GM12864 (cell line): ENCODE measurements at regions not wholly inside any gene's neighbourhood (a gene's known extent, or its start where the extent isn't known, plus 50 kb on each side); places are given as distances from the start of the nearest gene placed in this dataset.

ENCODE experiments used
- DNase-seq: peaks from one replicate; pipeline ENCODE4 v3.0.0-alpha.2; 2011; ENCODE audit warnings: low read depth
- H3K4me3 ChIP-seq: 2 replicates; pipeline ENCODE4 v1.5.1; 2011; ENCODE audit warnings: mild to moderate bottlenecking, low read depth, low read length, control low read depth
- TF ChIP-seq, protein P1 (sequence below): IDR thresholded peaks from 2 replicates; pipeline ENCODE4 v1.5.1; 2011; ENCODE audit warnings: low read depth, mild to moderate bottlenecking, moderate library complexity, low read length, control low read depth, inconsistent platforms; ENCODE audit errors: missing control alignments

DNA sequence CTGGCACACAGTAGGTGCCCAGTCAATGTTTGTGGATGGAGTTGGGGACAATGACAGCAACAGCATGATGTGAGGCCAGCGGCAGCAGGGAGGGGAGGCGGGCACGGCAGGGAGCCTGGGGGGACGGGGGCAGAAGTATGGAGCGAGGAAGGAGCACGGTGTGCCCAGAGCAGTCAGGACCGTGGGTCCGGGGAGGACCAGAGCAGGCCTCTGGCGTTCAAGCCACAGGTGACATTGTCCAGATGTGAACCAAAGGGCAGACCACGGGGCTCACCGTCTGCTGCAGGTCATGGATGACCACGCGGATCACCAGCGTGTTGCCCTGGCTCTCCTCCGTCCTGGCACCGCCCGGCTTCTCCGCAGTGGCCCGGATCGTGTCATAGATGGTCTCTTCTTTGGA is 105.5 kb downstream of the SHANK2 start:
- TF ChIP-seq, protein P1, sequence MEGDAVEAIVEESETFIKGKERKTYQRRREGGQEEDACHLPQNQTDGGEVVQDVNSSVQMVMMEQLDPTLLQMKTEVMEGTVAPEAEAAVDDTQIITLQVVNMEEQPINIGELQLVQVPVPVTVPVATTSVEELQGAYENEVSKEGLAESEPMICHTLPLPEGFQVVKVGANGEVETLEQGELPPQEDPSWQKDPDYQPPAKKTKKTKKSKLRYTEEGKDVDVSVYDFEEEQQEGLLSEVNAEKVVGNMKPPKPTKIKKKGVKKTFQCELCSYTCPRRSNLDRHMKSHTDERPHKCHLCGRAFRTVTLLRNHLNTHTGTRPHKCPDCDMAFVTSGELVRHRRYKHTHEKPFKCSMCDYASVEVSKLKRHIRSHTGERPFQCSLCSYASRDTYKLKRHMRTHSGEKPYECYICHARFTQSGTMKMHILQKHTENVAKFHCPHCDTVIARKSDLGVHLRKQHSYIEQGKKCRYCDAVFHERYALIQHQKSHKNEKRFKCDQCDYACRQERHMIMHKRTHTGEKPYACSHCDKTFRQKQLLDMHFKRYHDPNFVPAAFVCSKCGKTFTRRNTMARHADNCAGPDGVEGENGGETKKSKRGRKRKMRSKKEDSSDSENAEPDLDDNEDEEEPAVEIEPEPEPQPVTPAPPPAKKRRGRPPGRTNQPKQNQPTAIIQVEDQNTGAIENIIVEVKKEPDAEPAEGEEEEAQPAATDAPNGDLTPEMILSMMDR: no peak

DNA sequence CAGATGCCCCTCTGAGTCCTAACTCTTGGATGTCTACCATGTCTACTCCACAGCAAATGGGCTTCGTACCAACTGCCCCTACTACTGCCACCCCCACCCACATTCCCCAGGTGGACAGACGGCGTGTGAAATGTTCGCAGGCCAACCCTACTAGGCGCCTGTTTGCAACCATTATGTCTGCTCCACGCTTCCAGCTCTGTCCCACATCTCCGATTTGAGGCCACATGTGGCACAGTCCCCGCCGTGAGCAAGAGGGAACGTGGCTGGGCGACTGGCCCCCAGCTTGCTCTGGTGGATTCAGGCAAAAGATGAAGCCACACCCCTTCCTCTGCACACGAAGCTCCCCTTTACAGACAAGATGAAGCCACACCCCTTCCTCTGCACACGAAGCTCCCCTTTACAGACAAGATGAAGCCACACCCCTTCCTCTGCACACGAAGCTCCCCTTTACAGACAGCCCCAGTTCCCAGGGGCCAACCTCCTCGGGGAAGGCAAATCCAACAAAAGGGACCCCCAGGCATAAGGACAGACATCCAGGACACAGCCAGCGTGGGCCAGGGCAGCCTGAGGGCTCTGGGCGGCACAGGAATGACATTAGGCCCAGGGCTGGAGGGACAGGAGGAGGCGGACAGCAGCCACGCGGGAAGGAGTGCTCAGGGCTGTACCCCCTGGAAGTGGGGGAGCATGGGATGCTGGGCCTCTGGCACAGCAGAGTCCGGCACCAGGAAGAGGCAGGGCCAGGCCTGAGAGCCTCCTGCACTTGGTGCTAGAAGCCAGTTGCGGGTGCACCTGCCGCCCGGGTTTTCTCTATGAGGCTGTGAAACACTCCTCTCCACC is 106.2 kb downstream of the SHANK2 start:
- no peak overlapping the region for H3K4me3 ChIP-seq
- TF ChIP-seq, protein P1: no peak
- DNase-seq: no peak

More for the DNA sequence above, 105.5 kb downstream of the SHANK2 start:
- H3K4me3 ChIP-seq: no peak overlapping the region
- no peak for DNase-seq

DNA sequence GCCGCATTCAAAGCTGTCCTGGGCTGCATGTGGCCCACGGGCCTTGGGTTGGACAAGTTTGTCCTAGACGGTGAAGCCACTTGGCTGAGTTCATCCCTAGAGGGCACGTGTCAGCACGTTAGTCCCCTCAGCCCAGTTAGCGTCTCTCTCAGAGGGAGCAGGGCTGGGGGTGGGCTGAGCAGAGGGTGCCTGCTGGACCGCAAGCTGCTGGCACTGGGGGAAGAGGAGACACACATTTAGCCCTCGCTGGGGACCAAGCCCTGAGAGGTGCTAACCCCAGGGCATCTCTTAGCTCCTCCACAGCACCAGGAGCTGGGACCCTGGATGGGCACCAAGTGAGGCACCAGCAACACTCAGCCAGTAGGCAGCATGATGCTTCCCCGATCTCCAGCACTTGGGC is 107.0 kb downstream of the SHANK2 start:
- H3K4me3 ChIP-seq: no peak overlapping the region
- TF ChIP-seq, protein P1: no peak
- DNase-seq: no peak

DNA sequence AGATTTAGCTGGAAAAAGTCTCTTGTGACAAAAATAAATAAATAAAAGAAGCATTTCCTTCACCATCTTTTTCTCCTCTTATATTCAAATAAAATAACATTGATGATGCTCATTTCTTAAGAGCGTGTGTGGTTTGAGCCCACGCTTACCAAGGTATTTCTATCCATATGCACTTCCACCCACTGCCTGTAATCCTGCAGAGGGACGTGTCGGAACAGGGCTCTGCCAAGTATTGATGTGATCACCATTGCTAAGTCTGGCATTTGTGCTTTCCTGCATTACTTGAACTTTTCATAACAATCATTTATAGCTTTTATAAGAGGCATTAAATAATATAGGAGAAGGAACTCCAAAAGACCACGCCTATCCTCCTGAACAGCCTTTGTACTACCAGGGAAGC is 107.6 kb downstream of the SHANK2 start:
- H3K4me3 ChIP-seq: no peak overlapping the region
- DNase-seq: no peak
- TF ChIP-seq, protein P1: no peak

- no peak overlapping the region for H3K4me3 ChIP-seq
- TF ChIP-seq, protein P1: no peak
- DNase-seq: no peak
Measured at GRCh38 chr11:71144010-71144409, 108.4 kb downstream of the SHANK2 start.

GRCh38 chr11:71140206-71140919 is 112.0 kb downstream of the SHANK2 start:
- TF ChIP-seq, protein P1: no peak
- no peak overlapping the region for H3K4me3 ChIP-seq
- no peak for DNase-seq
